Prostate gland (tissue), 2 donors: ENCODE measurements at regions not wholly inside any gene's neighbourhood (a gene's known extent, or its start where the extent isn't known, plus 50 kb on each side); places are given as distances from the start of the nearest gene placed in this dataset.

Experiments
- POLR2A ChIP-seq: fragments of 450-650 bp; IDR thresholded peaks from one replicate; pipeline ENCODE4 v1.6.1; 2016; ENCODE audit warnings: antibody characterized with exemption, mild to moderate bottlenecking
- TF ChIP-seq, protein P1 (sequence below), 4 experiments: fragments of 200-600 bp in 2 of 4; fragments of 450-650 bp in 2 of 4; sonication (generic) in 2 of 4; IDR thresholded peaks; 1 replicate in 3 of 4; 2 replicates in 1 of 4; pipeline ENCODE4 v1.5.1; 2016 to 2019; ENCODE audit warnings: antibody characterized with exemption in 4 of 4, mild to moderate bottlenecking in 2 of 4, moderate library complexity in 2 of 4

DNA sequence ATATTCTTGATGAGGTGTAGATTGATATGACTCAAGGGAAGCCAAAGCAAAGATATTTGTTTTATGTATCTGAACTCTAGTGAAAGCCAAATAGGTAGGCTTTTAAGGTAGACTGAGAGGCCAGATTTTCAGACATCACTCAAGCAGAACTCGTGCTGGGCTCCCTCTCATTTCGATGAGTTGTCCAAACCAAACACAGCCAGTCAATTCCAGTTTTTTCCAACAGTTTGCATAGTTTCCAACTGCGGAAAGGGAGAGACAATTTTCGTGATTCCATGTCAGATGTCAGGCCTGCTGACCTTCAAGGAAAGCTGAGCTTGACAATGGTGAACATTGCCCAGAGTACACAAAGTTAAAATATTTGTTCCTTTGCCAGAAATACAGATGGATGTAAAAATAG, 110.9 kb upstream of the MPPED2 start:
- TF ChIP-seq, protein P1, sequence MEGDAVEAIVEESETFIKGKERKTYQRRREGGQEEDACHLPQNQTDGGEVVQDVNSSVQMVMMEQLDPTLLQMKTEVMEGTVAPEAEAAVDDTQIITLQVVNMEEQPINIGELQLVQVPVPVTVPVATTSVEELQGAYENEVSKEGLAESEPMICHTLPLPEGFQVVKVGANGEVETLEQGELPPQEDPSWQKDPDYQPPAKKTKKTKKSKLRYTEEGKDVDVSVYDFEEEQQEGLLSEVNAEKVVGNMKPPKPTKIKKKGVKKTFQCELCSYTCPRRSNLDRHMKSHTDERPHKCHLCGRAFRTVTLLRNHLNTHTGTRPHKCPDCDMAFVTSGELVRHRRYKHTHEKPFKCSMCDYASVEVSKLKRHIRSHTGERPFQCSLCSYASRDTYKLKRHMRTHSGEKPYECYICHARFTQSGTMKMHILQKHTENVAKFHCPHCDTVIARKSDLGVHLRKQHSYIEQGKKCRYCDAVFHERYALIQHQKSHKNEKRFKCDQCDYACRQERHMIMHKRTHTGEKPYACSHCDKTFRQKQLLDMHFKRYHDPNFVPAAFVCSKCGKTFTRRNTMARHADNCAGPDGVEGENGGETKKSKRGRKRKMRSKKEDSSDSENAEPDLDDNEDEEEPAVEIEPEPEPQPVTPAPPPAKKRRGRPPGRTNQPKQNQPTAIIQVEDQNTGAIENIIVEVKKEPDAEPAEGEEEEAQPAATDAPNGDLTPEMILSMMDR (IDR thresholded peaks at IDR 0.05), result no peak
- no peak for TF ChIP-seq POLR2A
